GM23248 (cell line): ENCODE measurements at regions not wholly inside any gene's neighbourhood (a gene's known extent, or its start where the extent isn't known, plus 50 kb on each side); places are given as distances from the start of the nearest gene placed in this dataset.

Experiments
- DNase-seq: peaks from one replicate; pipeline ENCODE4 v3.0.0-alpha.2; 2015
- H2AFZ ChIP-seq: fragments of 200-600 bp; sonication (generic); 2 replicates; pipeline ENCODE4 v1.6.1; 2016; ENCODE audit warnings: antibody characterized with exemption
- H3F3A ChIP-seq: fragments of 200-600 bp; sonication (generic); 2 replicates; pipeline ENCODE4 v1.6.1; 2016; ENCODE audit warnings: mild to moderate bottlenecking, antibody characterized with exemption, mixed run types; ENCODE audit not compliant: insufficient read depth
- H3K27ac ChIP-seq: fragments of 200-600 bp; sonication (generic); 2 replicates; pipeline ENCODE4 v1.5.1; 2016; ENCODE audit warnings: mild to moderate bottlenecking
- H3K27me3 ChIP-seq: fragments of 200-600 bp; sonication (generic); replicated peaks from 2 replicates; pipeline ENCODE4 v1.6.1; 2016; ENCODE audit warnings: mild to moderate bottlenecking; ENCODE audit not compliant: insufficient read depth
- H3K36me3 ChIP-seq: fragments of 200-600 bp; sonication (generic); 2 replicates; pipeline ENCODE4 v1.6.1; 2016; ENCODE audit warnings: low read depth, mild to moderate bottlenecking
- H3K4me1 ChIP-seq: fragments of 200-600 bp; sonication (generic); 2 replicates; pipeline ENCODE4 v1.6.1; 2016; ENCODE audit warnings: mild to moderate bottlenecking; ENCODE audit not compliant: insufficient read depth
- H3K4me2 ChIP-seq: fragments of 200-600 bp; sonication (generic); one replicate; pipeline ENCODE4 v1.6.1; 2016; ENCODE audit warnings: mild to moderate bottlenecking; ENCODE audit not compliant: unreplicated experiment
- H3K4me3 ChIP-seq: fragments of 200-600 bp; sonication (generic); 2 replicates; pipeline ENCODE4 v1.5.1; 2016; ENCODE audit warnings: mild to moderate bottlenecking
- H3K79me2 ChIP-seq: fragments of 200-600 bp; sonication (generic); 2 replicates; pipeline ENCODE4 v1.6.1; 2016; ENCODE audit warnings: mild to moderate bottlenecking; ENCODE audit not compliant: insufficient read depth
- H3K9ac ChIP-seq: fragments of 200-600 bp; sonication (generic); 2 replicates; pipeline ENCODE4 v1.6.1; 2016; ENCODE audit warnings: mild to moderate bottlenecking
- H3K9me2 ChIP-seq: fragments of 200-600 bp; sonication (generic); 2 replicates; pipeline ENCODE4 v1.6.1; 2016; ENCODE audit warnings: mixed run types, mild to moderate bottlenecking, moderate library complexity; ENCODE audit not compliant: insufficient read depth
- H3K9me3 ChIP-seq: fragments of 200-600 bp; sonication (generic); one replicate; pipeline ENCODE4 v1.6.1; 2017; ENCODE audit warnings: low read depth
- H4K20me1 ChIP-seq: fragments of 200-600 bp; sonication (generic); 2 replicates; pipeline ENCODE4 v1.6.0; 2016; ENCODE audit not compliant: insufficient read depth
- EZH2 ChIP-seq: fragments of 200-600 bp; sonication (generic); IDR thresholded peaks from 2 replicates; pipeline ENCODE4 v1.6.1; 2018; ENCODE audit warnings: antibody characterized with exemption, mild to moderate bottlenecking; ENCODE audit not compliant: insufficient read depth, poor library complexity, severe bottlenecking
- EZH2phosphoT487 ChIP-seq: fragments of 200-600 bp; sonication (generic); IDR thresholded peaks from 2 replicates; pipeline ENCODE4 v1.6.1; 2018; ENCODE audit warnings: antibody characterized with exemption, moderate library complexity, mild to moderate bottlenecking, low read depth; ENCODE audit not compliant: insufficient read depth
- WGBS, 2 experiments: methylation state at CpG; one replicate each; pipeline ENCODE4 v1.1.6; 2015 to 2017; ENCODE audit warnings: low lambda C conversion rate in 2 of 2, low coverage in 1 of 2; ENCODE audit errors: missing lambda C conversion rate in 2 of 2; 5-methylcytosine and 5-hydroxymethylcytosine counted together
- in situ Hi-C: fragments of 300-500 bp; cut with MboI; formaldehyde crosslinking; loops from 2 replicates; pipeline ENCODE4 v1.15.0; 2020

- Histone ChIP-seq H3K9me3 (no peaks in the 10 kb centered on the region), H3K36me3 (no peaks in the 10 kb centered on the region), H3K9ac (no peak overlapping the region), H3K27ac (no peak overlapping the region), H3F3A (no peaks in the 10 kb centered on the region), H3K27me3 (no peaks in the 10 kb centered on the region), H3K4me3 (no peak overlapping the region), H3K9me2 (no peaks in the 10 kb centered on the region), H3K4me1 (no peaks in the 10 kb centered on the region), H4K20me1 (no peaks in the 10 kb centered on the region), H3K4me2 (no peak overlapping the region), H3K79me2 (no peaks in the 10 kb centered on the region), H2AFZ (no peak overlapping the region)
- in situ Hi-C loops: no loop called here
- no peak for TF ChIP-seq EZH2phosphoT487
- TF ChIP-seq EZH2: no peak
- DNase-seq: no peak
- WGBS, 2 experiments: 92 to 97% methylated on average over 5 of the region's 5 CpGs
Observed at GRCh38 chr3:70752051-70752450, 439.6 kb upstream of the MDFIC2 start.

GRCh38 chr3:70749122-70749521 lies 436.7 kb upstream of the MDFIC2 start:
- no peaks in the 10 kb centered on the region for H3K4me1 ChIP-seq
- DNase-seq: no peak
- 25 to 26% methylated on average over 4 of the region's 4 CpGs for WGBS, 2 experiments
- H3K27ac ChIP-seq: no peak overlapping the region
- H3K79me2 ChIP-seq: no peaks in the 10 kb centered on the region
- H3K27me3 ChIP-seq: no peaks in the 10 kb centered on the region
- H3K36me3 ChIP-seq: no peaks in the 10 kb centered on the region
- no peak overlapping the region for H2AFZ ChIP-seq
- TF ChIP-seq EZH2 (no peak), EZH2phosphoT487 (no peak)
- no peaks in the 10 kb centered on the region for H3K9me3 ChIP-seq
- no peaks in the 10 kb centered on the region for H4K20me1 ChIP-seq
- no peak overlapping the region for H3K9ac ChIP-seq
- no peak overlapping the region for H3K4me3 ChIP-seq
- in situ Hi-C loops: no loop called here
- H3K4me2 ChIP-seq: no peak overlapping the region
- no peaks in the 10 kb centered on the region for H3K9me2 ChIP-seq
- H3F3A ChIP-seq: no peaks in the 10 kb centered on the region

GRCh38 chr3:70748593-70748992 lies 436.2 kb upstream of the MDFIC2 start:
- WGBS, 2 experiments: 96 to 97% methylated on average over 5 of the region's 5 CpGs
- Histone ChIP-seq H3K4me3 (no peak overlapping the region), H3K4me2 (no peak overlapping the region)

GRCh38 chr3:70747847-70748246 lies 435.4 kb upstream of the MDFIC2 start:
- 68 to 69% methylated on average over 4 of the region's 4 CpGs for WGBS, 2 experiments
- in situ Hi-C loops: no loop called here

More at GRCh38 chr3:70748593-70748992, 436.2 kb upstream of the MDFIC2 start:
- Histone ChIP-seq H3K9ac (no peak overlapping the region), H3F3A (no peaks in the 10 kb centered on the region), H4K20me1 (no peaks in the 10 kb centered on the region), H2AFZ (no peak overlapping the region), H3K4me1 (no peaks in the 10 kb centered on the region), H3K36me3 (no peaks in the 10 kb centered on the region), H3K9me2 (no peaks in the 10 kb centered on the region), H3K79me2 (no peaks in the 10 kb centered on the region), H3K27me3 (no peaks in the 10 kb centered on the region), H3K9me3 (no peaks in the 10 kb centered on the region), H3K27ac (no peak overlapping the region)
- TF ChIP-seq EZH2phosphoT487: no peak
- no peak for TF ChIP-seq EZH2
- in situ Hi-C loops: no loop called here
- DNase-seq: no peak

GRCh38 chr3:70744536-70744935 lies 432.1 kb upstream of the MDFIC2 start:
- Histone ChIP-seq H3K4me1 (no peaks in the 10 kb centered on the region), H2AFZ (no peak overlapping the region), H3K4me2 (no peak overlapping the region), H3K36me3 (no peaks in the 10 kb centered on the region), H3K9me2 (no peaks in the 10 kb centered on the region), H3K27ac (no peak overlapping the region), H3K9ac (no peak overlapping the region), H4K20me1 (no peaks in the 10 kb centered on the region), H3K79me2 (no peaks in the 10 kb centered on the region), H3F3A (no peaks in the 10 kb centered on the region), H3K27me3 (no peaks in the 10 kb centered on the region), H3K4me3 (no peak overlapping the region), H3K9me3 (no peaks in the 10 kb centered on the region)
- no peak for DNase-seq
- in situ Hi-C loops: no loop called here
- no peak for TF ChIP-seq EZH2
- WGBS, 2 experiments: 75 to 79% methylated on average over 3 of the region's 3 CpGs

More at GRCh38 chr3:70747847-70748246, 435.4 kb upstream of the MDFIC2 start:
- no peaks in the 10 kb centered on the region for H3K27me3 ChIP-seq
- H4K20me1 ChIP-seq: no peaks in the 10 kb centered on the region
- H3K4me2 ChIP-seq: no peak overlapping the region
- TF ChIP-seq EZH2 (no peak), EZH2phosphoT487 (no peak)
- no peak overlapping the region for H2AFZ ChIP-seq
- H3F3A ChIP-seq: no peaks in the 10 kb centered on the region
- no peak for DNase-seq
- no peak overlapping the region for H3K4me3 ChIP-seq
- no peaks in the 10 kb centered on the region for H3K79me2 ChIP-seq
- H3K9me3 ChIP-seq: no peaks in the 10 kb centered on the region
- no peaks in the 10 kb centered on the region for H3K9me2 ChIP-seq
- H3K36me3 ChIP-seq: no peaks in the 10 kb centered on the region
- H3K9ac ChIP-seq: no peak overlapping the region
- no peak overlapping the region for H3K27ac ChIP-seq
- H3K4me1 ChIP-seq: no peaks in the 10 kb centered on the region
